HFFc6 (cell line): ENCODE measurements at regions not wholly inside any gene's neighbourhood (a gene's known extent, or its start where the extent isn't known, plus 50 kb on each side); places are given as distances from the start of the nearest gene placed in this dataset.
"Not testable (repeated sequence)": the region's sequence is repeated elsewhere in the genome, so short reads cannot be mapped to it uniquely, and the experiment has no call there.

ENCODE experiments used
- DNase-seq: peaks from one replicate; pipeline ENCODE4 v3.0.0-alpha.2; 2018
- H3K27ac Mint-ChIP-seq: 2 replicates; pipeline ENCODE4 v1.8.0; 2020; ENCODE audit warnings: mild to moderate bottlenecking, mixed read lengths
- H3K27me3 Mint-ChIP-seq: 2 replicates; pipeline ENCODE4 v1.8.0; 2021; ENCODE audit warnings: mild to moderate bottlenecking, moderate library complexity, mixed read lengths; ENCODE audit not compliant: insufficient read depth
- H3K36me3 Mint-ChIP-seq: 2 replicates; pipeline ENCODE4 v1.8.0; 2021; ENCODE audit warnings: low read depth, mixed read lengths
- H3K4me1 Mint-ChIP-seq: 2 replicates; pipeline ENCODE4 v1.8.0; 2020; ENCODE audit warnings: low read depth, mixed read lengths
- H3K4me3 Mint-ChIP-seq: 2 replicates; pipeline ENCODE4 v1.8.0; 2020; ENCODE audit warnings: mild to moderate bottlenecking, moderate library complexity, mixed read lengths
- H3K9me3 Mint-ChIP-seq: 2 replicates; pipeline ENCODE4 v1.8.0; 2020; ENCODE audit warnings: mild to moderate bottlenecking, mixed read lengths
- CTCF ChIP-seq: fragments of 200-600 bp; sonication (generic); IDR thresholded peaks from 2 replicates; pipeline ENCODE4 v1.5.0; 2021; ENCODE audit warnings: antibody characterized with exemption, mild to moderate bottlenecking

DNA sequence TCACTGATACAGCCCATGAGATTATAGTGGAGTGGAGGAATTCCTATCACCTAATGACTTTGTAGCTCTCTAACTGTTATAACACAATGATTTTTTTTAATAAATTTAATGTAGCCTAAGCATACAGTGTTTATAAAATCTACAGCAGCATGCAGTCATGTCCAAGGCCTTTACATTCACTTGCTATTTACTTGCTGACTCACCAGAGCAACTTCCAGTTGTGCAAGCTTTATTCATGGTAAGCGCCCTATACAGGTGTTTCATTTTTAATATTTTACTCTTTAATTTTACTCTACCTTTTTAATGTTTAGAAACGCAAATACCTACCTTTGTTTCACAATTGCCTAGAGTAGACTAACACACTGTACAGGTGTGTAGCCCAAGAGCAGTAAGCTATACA lies 1652.2 kb downstream of the BRINP3 start:
- no peak overlapping the region for H3K27ac Mint-ChIP-seq

GRCh38 chr1:188826800-188827199 lies 1650.9 kb downstream of the BRINP3 start:
- Mint-ChIP-seq H3K27me3 (no peaks in the 10 kb centered on the region; the same call in 1 of the 2 replicates), H3K4me1 (no peaks in the 10 kb centered on the region), H3K9me3 (peaks cover 4% of the 10 kb centered on the region; the same call in 1 of the 2 replicates), H3K27ac (no peak overlapping the region), H3K36me3 (no peaks in the 10 kb centered on the region), H3K4me3 (no peak overlapping the region)
- no peak for DNase-seq
- TF ChIP-seq CTCF, result no peak

More for the DNA sequence above, 1652.2 kb downstream of the BRINP3 start:
- no peak for TF ChIP-seq CTCF
- no peaks in the 10 kb centered on the region for H3K4me1 Mint-ChIP-seq
- H3K9me3 Mint-ChIP-seq, result peaks cover 8% of the 10 kb centered on the region
- H3K27me3 Mint-ChIP-seq, result no peaks in the 10 kb centered on the region; the same call in 1 of the 2 replicates
- no peak for DNase-seq
- H3K4me3 Mint-ChIP-seq, result no peak overlapping the region
- no peaks in the 10 kb centered on the region for H3K36me3 Mint-ChIP-seq

GRCh38 chr1:188827400-188827799 lies 1650.3 kb downstream of the BRINP3 start:
- H3K27me3 Mint-ChIP-seq, result no peaks in the 10 kb centered on the region; the same call in 1 of the 2 replicates

GRCh38 chr1:188841111-188841696 lies 1636.5 kb downstream of the BRINP3 start:
- H3K36me3 Mint-ChIP-seq, H3K4me3 Mint-ChIP-seq, H3K27ac Mint-ChIP-seq, DNase-seq, H3K4me1 Mint-ChIP-seq, H3K27me3 Mint-ChIP-seq: not testable (repeated sequence)
- H3K9me3 Mint-ChIP-seq, result peaks cover 21% of the 10 kb centered on the region

More at GRCh38 chr1:188827400-188827799, 1650.3 kb downstream of the BRINP3 start:
- Mint-ChIP-seq H3K36me3 (no peaks in the 10 kb centered on the region), H3K9me3 (peaks cover 4% of the 10 kb centered on the region; the same call in 1 of the 2 replicates), H3K27ac (no peak overlapping the region), H3K4me3 (no peak overlapping the region), H3K4me1 (no peaks in the 10 kb centered on the region)
- no peak for TF ChIP-seq CTCF
- no peak for DNase-seq

GRCh38 chr1:188846468-188846867 lies 1631.2 kb downstream of the BRINP3 start:
- H3K9me3 Mint-ChIP-seq, result peaks cover 6% of the 10 kb centered on the region; the same call in 1 of the 2 replicates
- H3K27me3 Mint-ChIP-seq, result no peaks in the 10 kb centered on the region
- H3K4me3 Mint-ChIP-seq, result no peak overlapping the region
- DNase-seq, result no peak
- no peaks in the 10 kb centered on the region for H3K4me1 Mint-ChIP-seq
- H3K36me3 Mint-ChIP-seq, result no peaks in the 10 kb centered on the region
- no peak for TF ChIP-seq CTCF
- H3K27ac Mint-ChIP-seq, result no peak overlapping the region

DNA sequence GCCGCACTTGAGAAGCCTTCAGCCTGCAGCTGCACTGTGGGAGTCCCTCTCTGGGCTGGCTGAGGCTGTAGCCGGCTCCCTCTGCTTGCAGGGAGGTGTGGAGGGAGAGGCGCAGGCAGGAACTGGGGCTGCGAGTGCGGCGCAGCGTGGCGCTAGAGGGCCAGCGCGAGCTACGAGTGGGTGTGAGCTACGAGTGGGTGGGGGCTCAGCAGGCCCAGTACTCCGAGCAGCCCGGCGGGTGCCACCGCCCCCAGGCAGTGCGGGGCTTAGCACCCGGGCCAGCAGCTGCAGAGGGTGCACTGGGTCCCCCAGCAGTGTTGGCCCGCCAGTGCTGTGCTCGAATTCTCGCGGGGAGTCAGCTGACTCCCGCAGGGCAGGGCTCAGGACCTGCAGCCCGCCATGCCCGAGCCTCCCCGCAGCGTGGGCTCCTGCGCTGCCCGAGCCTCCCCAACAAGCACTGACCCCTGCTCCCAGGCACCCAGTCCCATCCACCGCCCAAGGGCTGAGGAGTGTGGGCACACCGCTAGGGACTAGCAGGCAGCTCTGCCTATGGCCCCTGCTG lies 1620.1 kb downstream of the BRINP3 start:
- Mint-ChIP-seq H3K4me1 (no peaks in the 10 kb centered on the region), H3K9me3 (peaks cover 25% of the 10 kb centered on the region), H3K27me3 (no peaks in the 10 kb centered on the region; the same call in 1 of the 2 replicates), H3K36me3 (no peaks in the 10 kb centered on the region), H3K4me3 (no peak overlapping the region), H3K27ac (no peak overlapping the region)
- no peak for TF ChIP-seq CTCF
- no peak for DNase-seq
